ENCODE measurements at regions not wholly inside any gene's neighbourhood (a gene's known extent, or its start where the extent isn't known, plus 50 kb on each side); places are given as distances from the start of the nearest gene placed in this dataset.

GRCh38 chr18:30500240-30500945 is 542.1 kb downstream of the DSC3 start:
- Histone ChIP-seq H3K79me1 (ENCODE audit: insufficient read depth, low read depth, low read length, poor library complexity, severe bottlenecking) (no peaks in the 10 kb centered on the region), H2BK12ac (ENCODE audit: insufficient read length, low read depth, low read length) (no peak overlapping the region), H2BK20ac (ENCODE audit: low read depth, low read length, poor library complexity, severe bottlenecking) (no peak overlapping the region), H3K56ac (ENCODE audit: insufficient read length, low read depth, low read length) (no peak overlapping the region), H3K18ac (ENCODE audit: insufficient read length, low read depth, low read length) (no peak overlapping the region), H4K20me1 (ENCODE audit: control insufficient read depth, insufficient read depth, insufficient read length) (no peaks in the 10 kb centered on the region), H4K91ac (ENCODE audit: insufficient read length, low read depth, low read length) (no peak overlapping the region), H2BK120ac (ENCODE audit: low read depth, low read length, poor library complexity, severe bottlenecking) (no peak overlapping the region), H3K9ac (ENCODE audit: extremely low read depth, insufficient read length, low read length) (no peak overlapping the region), H2AK5ac (ENCODE audit: insufficient read length, low read length) (no peak overlapping the region), H3K9me3 (ENCODE audit: control insufficient read depth, low read depth, low read length) (no peaks in the 10 kb centered on the region), H3K23ac (ENCODE audit: insufficient read length, low read depth, low read length) (no peak overlapping the region), H3K23me2 (ENCODE audit: insufficient read length, low read depth, low read length, poor library complexity, severe bottlenecking) (no peaks in the 10 kb centered on the region), H2BK5ac (ENCODE audit: insufficient read length, low read length) (no peak overlapping the region), H2AFZ (ENCODE audit: low read length) (no peak overlapping the region), H3K4ac (ENCODE audit: low read depth, low read length) (no peak overlapping the region), H3K27me3 (ENCODE audit: insufficient read depth, low read length) (no peaks in the 10 kb centered on the region), H3K14ac (ENCODE audit: insufficient read depth, low read length) (no peak overlapping the region), H3K79me2 (ENCODE audit: insufficient read depth, low read length) (no peaks in the 10 kb centered on the region), H4K5ac (ENCODE audit: insufficient read length, low read depth, low read length) (no peak overlapping the region), H4K8ac (replicated peaks; ENCODE audit: insufficient read length, low read depth, low read length) (no peak overlapping the region), H3K4me2 (ENCODE audit: insufficient read depth, insufficient read length, low read length) (no peak overlapping the region), H3K4me1 (ENCODE audit: insufficient read depth, low read length) (no peaks in the 10 kb centered on the region), H3K27ac (ENCODE audit: insufficient read length, low read depth, low read length) (no peak overlapping the region), H3T11ph (ENCODE audit: low read length) (no peak overlapping the region), H2BK15ac (ENCODE audit: low read depth, low read length) (no peak overlapping the region)
- TF ChIP-seq CTCF (conservative IDR thresholded peaks at IDR 0.05) = no peak
- Mint-ChIP-seq H3K4me1 (peaks cover 1% of the 10 kb centered on the region in 2 experiments; a peak in 3 of 4 replicates), H3K27me3 (ENCODE audit: low read depth) (no peaks in the 10 kb centered on the region), H3K9me3 (no peaks in the 10 kb centered on the region), H3K27ac (no peak overlapping the region), H3K4me3 (no peak overlapping the region), H3K36me3 (ENCODE audit: insufficient read depth in 1 of 3, low read depth in 3 of 3) (no peaks in the 10 kb centered on the region)
- no CpG with 5 or more reads among the region's 4 CpGs for WGBS (ENCODE audit: extremely low coverage, insufficient read length, low lambda C conversion rate)
- no peak for DNase-seq
